ENCODE measurements at regions not wholly inside any gene's neighbourhood (a gene's known extent, or its start where the extent isn't known, plus 50 kb on each side); places are given as distances from the start of the nearest gene placed in this dataset.

DNA sequence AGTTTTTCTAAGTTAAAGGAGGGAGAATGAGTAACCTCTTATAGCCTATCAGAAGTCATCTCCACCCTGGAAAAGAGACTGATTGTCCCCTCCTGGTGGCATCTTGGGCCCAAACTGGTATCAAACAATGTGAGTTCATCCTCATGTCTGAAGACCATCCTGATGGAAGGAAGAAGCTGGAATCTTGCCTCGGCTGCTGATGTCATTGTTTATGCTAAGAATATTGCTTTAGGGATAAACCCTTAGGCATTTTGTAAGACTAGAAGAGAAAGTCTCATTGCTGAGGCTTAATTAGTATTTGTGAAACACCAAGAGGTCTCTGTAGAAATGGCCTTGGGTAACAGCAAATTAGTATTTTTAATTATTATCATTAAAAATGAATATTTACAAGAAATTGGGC is 65.7 kb upstream of the KCNN2 start:
- TF ChIP-seq, protein P1, sequence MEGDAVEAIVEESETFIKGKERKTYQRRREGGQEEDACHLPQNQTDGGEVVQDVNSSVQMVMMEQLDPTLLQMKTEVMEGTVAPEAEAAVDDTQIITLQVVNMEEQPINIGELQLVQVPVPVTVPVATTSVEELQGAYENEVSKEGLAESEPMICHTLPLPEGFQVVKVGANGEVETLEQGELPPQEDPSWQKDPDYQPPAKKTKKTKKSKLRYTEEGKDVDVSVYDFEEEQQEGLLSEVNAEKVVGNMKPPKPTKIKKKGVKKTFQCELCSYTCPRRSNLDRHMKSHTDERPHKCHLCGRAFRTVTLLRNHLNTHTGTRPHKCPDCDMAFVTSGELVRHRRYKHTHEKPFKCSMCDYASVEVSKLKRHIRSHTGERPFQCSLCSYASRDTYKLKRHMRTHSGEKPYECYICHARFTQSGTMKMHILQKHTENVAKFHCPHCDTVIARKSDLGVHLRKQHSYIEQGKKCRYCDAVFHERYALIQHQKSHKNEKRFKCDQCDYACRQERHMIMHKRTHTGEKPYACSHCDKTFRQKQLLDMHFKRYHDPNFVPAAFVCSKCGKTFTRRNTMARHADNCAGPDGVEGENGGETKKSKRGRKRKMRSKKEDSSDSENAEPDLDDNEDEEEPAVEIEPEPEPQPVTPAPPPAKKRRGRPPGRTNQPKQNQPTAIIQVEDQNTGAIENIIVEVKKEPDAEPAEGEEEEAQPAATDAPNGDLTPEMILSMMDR (IDR thresholded peaks at IDR 0.05 in 8 of 11, conservative IDR thresholded peaks at IDR 0.05 in 3 of 11): no peak
- no peak for TF ChIP-seq POLR2A (IDR thresholded peaks at IDR 0.05)
- no peak for TF ChIP-seq POLR2AphosphoS5 (IDR thresholded peaks at IDR 0.05)
